HG03342 (cell line): ENCODE measurements at regions not wholly inside any gene's neighbourhood (a gene's known extent, or its start where the extent isn't known, plus 50 kb on each side); places are given as distances from the start of the nearest gene placed in this dataset.

Experiments
- ATAC-seq: cut with Tn5 transposase; IDR thresholded peaks from one replicate; pipeline ENCODE4 v1.9.1; 2021; ENCODE audit warnings: mild to moderate bottlenecking, moderate library complexity; ENCODE audit not compliant: unreplicated experiment

DNA sequence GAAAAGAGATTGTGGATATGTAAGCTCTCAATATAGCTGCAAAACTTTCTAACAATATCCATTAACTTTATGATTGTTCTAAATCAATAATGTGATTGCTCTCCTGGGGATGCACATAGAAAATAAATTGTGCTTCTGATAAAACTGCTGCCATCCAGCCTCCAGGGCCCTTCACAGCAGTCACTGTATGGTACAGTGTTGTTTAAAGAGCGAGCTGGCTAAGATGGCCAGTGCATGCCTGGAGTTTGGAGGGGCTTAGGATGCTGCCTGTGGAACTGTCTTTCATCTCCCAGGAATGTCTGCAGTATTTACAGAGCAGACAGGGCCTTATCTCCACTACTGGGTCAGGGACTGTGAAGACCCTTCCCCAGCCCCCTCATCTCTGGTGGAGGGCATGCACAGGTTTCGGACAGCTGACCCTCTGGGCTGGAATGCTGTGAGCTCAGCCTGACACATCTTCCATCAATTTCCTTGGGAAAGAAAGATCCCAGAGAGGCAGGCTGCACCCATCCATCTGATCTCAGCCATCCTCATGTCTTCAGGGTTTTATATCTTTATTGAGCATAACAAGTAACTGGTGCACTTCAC lies 137.0 kb downstream of the PLPP3 start:
- ATAC-seq, result no peak

DNA sequence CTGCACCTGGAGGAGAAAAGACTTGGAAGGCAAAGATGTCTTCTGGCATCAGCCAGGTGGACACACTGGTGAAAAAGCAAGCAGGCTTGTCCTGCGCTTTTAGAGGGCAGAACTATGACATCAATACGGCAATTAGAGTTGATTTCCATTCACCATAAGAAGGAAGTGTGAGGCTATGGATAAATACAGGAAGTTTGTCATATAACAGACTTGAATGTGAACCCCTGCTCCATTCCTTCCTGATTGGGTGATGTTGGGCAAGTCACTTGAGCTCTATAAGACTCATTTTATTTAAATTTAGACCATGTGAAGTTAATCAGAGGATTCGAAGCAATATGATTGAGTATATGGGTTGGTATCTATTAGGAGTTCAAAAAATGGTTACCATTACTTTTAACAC lies 137.8 kb downstream of the PLPP3 start:
- ATAC-seq, result no peak

DNA sequence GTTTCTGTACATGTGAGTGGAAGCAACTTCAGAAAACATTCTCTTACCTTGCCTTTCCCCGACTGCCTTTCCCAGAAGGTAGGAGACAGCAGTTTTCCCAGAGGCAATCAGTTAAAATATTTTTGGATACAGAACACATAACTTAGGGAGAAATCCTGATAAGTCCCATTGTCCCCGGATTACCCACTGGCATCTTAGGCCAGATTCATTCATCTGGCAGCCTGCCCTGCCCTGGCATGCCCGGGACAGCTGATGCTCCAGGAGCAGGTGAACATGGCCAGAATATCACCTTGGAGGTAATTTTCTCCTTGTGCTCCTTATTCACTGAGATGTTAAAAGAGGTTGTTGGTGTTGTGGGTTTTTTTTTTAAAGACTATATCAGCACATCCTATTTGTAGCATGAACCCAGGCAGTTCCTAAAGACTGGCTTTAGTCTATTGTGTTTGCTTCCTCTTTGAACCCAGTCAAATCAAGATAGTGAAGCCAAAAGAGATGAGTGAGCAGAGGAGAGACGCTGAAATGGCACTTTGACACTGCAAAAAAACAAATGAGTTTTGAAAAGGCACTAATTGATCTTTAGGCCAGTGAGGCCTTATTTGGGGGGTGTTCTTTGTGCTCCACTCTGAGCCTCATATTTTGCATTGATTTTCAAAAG lies 139.6 kb downstream of the PLPP3 start:
- ATAC-seq, result no peak

DNA sequence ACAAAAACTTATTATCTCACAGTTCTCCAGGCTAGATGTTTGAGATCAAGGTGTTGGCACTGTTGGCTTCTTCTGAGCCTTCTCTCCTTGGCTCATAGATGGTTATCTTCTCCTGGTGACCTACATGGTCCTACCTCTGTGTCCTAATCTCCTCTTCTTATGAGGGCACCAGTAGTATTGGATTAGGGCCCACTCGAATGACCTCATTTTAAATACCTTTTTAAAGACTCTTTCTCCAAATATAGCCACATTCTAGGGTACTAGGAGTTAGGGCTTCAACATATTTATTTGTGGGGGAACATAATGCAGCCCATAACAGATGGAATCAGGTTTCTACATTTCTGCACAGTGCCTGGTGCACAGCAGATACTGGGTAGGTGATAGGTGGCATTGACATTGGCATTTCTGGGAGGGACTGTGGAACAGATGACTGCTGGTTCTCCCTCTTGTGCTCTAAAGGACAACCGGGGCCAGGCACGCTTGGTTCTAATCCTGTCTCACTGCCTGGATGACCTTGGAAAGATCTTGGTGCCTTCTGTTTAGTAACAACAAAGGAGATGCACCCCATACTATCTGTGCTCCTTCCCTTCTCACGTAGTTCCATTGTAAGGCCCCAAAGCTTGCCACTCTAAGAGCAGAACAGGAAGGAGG lies 140.3 kb downstream of the PLPP3 start:
- no peak for ATAC-seq

DNA sequence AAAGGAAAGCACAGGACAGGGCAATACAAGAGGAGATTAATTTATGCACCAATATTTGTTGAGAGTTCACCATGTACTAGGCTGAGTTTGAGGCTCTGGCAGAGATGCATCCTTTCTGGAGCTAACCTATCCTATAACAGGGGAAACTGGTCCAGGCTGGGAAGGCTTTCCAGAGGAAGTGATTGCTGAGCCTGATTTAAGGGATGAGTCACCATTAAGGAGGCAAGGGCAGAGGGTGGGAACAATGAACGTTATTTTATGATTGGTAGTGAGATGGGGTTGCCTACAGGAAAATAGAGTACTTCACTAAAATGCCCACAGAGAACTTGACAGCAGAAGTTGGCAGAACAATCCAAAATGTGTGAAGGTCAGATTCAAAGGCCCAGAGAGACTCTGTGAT lies 141.4 kb downstream of the PLPP3 start:
- no peak for ATAC-seq

DNA sequence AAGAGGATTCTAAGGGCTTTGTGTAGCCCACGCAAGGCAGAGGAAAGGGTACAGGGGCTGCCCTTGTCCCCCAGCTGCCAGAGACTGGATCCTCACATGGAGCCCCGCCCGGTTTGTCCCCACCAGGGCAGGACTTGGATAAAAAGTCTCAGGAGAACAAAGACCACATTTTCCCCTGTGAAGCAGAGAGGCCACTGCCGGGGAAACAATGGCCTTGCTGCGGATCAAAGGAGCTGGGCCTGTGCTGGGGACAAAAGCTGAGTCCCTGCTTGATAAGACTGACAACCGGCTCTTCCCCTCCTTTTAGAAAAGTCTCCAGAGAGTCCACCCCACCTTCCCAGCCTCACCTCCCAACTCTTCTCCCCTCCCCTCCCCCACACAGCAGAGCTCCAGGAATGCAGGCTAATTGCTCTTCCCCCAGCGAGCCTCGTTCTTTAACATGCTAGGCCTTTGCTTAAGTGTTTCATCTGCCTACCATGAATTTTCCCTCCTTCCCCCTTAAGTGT lies 142.4 kb downstream of the PLPP3 start:
- ATAC-seq, result no peak

DNA sequence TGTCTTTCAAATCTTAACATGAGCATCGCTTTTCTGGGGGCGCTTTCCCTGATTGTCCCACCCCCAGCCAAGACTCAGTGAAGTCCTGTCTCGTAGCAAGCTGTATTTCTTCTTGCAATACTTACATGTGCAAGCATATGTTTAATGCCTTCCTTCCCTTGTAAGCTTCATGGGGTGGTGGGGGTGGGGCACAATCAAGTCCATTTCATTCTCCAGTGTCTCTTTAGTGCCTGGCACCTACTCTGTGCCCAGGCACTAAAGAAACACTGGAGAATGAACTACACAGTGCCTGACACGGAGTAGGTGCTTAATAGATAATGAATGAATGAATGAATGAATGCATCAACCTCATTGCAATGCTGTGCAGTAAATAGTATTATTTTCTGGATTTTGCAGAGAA lies 143.1 kb downstream of the PLPP3 start:
- no peak for ATAC-seq

DNA sequence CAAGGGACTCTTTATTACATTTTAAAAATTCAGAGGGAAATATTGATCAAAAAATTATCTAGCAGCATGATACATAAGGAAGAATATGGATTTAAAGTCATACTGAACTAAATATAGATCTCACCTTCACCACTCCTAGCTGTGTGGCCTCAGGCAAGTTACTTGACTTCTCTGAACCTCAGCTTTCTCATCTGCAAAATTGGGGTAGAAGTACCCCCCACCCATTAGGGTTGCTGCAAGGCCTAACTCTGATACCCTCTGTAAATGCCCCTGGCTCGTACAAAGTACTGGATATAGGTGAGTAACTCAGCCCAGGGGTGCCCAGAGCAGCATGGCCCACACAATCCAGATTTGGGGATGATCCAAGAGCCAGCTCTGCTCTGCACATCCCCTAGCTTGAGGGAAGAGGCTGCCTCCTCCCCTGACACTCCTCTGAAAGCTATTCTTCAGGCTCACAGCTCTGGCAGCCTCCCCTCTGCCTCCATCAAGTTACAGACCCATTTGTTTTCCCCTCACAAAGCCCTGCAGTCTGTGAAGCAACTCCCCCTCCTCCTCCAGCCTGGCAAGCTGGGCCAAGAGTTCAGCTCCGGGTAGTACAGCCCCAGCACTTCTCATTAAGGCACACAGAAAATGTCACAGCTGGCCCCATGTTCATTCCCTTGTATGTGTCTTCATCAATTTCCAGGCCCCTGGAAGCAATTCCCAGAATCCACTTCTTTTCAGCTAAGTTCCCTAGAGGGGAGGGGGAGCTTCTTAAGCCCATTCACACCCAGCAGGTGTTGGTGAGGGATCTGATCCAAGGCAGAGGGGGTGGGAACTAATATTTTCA lies 143.7 kb downstream of the PLPP3 start:
- ATAC-seq, result no peak

DNA sequence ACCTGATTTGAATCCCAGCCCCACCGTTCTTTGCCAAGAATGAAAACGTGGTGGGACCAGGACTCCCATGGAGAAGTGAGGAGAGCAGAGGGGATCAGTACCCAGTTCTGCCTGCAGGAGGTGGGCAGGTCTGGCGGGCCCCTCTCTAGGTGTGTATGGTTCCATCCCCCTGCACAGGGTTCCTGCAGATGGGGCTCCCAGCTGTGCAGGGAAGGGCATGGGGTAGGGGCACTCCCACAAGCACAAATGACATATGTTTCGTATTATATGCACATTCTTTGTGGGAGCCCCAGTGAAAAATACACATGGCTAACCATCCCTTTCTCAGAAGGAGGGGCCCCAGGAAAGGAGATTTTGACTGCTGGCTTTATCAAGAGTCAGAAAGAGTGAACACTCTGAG lies 144.6 kb downstream of the PLPP3 start:
- no peak for ATAC-seq

DNA sequence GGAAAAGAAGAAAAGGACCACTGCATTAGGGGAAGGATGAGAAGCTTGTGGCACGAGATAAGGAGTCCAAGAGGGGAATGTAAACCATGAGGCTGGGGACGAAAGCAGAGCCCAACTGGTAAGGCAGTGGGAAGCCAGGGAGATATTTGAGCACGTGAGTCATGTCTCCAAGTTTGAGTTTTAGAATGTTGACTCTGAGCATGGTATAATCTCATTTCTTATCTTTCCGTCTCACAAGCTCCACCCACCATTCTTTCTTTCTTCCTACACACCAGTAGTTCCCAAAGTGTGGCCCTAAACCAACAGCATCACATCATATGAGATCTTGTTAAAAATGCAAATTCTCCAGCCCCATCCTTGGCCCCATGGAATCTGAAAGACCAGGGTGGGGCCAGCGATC lies 145.3 kb downstream of the PLPP3 start:
- no peak for ATAC-seq

DNA sequence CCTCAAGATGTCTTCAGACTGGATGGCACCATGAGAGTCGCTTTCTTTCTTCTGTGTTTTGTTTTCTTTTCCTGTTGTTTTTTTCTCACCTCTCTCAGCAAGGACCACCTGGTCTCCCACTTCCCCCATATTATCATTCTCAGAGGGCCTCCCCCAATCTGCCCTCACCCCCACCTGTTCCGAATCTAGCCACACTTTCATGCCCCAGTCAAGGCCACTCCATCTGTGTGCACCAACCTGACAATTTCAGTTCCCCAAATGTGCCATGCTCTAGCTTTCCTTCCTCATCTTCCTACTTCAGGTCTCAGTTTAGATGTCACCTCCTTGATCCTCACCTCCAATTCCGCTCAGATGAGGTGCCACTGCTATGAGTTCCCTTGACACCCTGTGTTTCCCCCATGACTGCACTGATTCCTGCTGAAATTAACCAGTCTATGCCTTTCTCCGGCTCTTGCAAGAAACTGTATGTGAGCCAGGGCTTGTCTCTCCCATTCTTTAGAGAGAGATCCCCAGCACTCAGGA lies 146.2 kb downstream of the PLPP3 start:
- no peak for ATAC-seq

DNA sequence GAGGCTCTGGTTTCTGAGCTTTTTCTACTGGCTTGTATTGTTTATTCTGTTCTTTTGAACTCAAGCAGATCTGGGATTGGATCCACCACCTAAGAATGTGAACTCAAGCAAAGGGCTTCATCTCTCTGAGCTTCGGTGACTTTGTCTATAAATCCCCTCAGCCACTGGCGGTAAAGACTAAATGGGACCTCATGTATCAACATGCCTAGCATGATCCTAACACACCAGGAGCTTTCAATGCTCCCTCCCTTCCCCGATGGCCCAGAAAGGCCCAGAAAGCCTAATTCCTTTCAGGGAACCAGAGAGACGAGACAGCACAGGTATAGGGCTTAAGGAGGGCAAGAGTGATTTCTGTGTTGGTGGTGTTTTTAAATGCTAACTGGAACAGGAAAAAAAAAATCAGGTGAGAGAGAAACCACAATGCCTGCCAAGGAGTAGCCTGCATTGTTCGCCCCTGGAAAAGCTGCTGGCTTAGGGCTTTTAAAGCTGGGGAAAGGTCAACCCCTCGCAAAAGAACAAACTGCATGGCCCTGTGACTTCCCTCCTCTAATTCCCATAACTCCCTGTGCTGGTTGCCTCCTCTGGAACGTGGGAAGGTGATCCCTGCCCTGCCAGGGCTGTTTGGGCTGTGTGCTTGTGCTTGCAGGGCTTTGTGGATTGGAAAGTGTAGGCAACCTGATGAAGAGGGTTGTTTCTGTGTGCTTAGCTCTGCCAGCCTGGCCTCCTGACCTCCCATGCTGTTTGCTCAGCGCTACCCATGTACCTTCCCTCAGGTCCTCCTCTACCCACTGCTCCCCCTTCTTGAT lies 147.0 kb downstream of the PLPP3 start:
- no peak for ATAC-seq

DNA sequence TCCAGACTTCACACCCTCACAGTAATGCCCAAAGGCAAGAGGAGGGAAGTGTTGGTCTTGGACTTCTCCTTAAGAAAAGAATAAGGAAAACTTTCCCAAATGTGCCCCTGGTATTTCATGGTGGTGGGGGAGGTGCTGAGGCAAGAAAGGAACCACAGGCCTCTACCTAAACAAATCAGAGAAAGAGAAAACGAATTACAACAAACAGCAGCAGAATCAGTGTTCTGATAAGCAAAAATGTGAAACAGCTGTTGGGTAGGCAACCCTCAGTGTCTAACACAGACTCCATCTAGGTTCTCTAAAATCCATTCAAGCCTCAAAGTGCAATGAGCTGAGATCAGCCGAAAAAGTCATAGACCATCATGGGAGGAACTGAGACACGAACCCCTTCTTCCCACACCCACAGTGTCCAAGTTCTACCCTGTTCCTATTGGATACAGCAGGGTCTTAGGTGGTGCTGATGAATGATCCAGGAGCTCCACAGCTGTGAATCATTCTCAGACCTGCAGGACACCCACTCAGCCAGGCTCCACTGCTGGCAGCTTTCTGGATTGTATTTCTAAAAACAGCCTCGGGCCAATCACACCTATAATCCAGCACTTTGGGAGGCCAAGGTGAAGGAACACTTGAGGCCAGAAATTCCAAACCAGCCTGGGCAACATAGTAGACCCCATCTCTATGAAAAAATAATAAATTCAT lies 149.1 kb downstream of the PLPP3 start:
- ATAC-seq, result no peak

DNA sequence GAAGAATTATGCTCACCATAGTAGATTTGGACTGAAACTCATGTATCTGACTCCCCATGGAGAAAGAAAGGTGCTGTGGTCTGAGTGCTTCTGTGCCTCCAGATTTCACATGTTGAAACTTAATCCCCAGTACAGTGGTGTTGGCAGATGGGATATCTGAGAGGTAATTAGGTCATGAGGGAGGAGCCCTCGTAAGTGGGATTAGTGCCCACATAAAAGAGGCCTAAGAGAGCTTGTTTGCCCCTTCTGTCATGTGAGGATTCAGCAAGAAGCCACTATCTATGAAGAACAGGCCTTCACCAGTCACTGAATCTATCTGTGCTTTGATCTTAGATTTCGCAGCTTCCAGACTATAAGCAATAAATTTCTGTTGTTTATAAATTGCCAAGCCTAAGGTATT lies 150.1 kb downstream of the PLPP3 start:
- ATAC-seq, result no peak

DNA sequence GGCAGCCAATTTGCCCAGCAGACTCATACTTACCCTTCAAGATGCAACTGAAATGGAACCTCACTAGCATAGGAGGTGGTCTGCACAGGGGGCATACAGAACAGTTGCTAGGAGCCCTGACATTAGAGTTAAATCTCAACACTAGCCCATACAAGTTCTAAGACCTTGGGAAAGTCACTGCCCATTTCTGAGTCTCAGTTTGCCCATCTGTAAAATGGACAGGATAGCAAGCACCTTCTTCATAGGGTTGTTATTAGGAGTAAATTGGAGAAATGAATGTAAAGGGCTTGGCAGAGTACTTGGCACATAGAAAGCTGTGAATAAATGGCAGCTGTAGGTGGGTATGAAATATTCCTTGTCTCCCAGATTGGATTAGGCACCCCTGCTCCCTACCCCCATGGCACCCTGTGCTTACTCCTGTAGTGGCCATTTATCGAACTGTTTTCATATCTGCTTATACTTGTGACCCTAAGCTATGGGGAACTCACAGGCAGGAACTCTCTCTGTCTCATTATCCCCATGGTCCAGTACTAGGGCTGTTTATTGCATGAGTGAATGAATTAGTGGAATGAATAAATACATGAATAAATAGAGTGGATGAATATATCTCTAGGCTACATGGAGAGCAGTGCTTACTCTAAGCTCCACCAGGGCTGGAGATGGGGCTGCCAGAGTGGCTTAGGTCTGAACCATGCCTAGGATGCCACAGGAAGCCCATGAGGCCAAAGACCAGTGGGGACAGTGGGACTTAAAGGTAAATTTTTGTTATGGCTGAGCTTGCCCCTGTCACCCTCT lies 152.6 kb downstream of the PLPP3 start:
- ATAC-seq, result no peak

DNA sequence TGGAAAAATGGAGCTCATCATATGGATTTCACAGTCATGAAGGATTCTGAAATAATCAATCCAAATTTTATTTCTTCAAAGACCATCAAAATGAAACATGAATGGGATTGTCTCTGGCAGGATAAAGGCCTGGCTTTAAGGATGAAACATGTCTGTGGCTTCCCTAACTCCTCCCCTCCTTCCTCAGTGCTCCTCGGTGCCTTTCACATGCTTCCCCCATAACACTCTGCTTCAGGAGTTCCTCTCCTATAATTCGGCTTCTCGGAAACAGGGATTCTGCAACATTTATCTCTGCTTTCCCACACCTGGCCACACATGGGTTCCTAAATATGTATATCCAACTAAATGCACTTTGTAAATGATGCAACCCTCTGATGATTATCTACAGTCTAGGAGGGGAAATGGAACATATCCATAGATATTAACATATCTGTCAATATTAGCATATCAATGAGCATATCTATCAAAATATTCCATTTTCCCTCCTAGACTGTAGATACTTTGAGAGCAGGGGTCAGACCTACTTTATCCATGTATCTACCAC lies 153.8 kb downstream of the PLPP3 start:
- ATAC-seq, result no peak

DNA sequence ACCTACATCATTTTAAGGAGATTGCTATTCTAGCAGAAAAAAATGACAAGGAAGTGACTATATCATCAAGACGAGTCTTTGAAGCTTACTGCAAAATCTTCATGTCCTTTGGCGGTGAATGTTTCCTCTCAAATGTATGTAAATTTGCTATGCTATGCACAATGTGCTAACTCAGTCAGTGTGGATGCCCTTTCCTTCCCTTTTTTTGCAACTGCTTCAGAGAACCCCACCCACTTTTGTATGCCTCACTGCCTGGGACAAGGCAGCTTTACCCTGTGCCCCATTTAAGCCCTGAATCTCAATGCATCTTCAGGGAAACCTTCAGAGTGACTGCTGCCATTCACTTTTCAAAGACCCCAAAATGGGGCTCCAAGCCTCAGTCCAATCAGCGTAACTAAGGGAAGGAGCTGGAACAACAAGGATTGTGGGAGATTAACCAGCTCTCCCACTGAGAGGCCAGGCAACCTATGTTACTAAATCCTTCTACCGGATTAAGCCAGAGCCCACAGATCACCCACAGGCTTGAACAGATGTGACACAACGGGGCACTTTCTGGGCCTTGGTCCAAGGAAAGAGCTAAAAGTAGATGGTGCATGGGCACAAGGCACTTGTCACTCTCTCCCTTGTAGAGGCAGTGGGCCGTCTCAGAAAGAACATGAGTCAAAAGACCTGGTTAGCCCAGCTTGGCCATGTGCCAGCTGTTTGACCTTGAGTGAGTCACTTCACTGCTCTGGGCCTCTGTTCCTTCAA lies 154.4 kb downstream of the PLPP3 start:
- ATAC-seq, result no peak

DNA sequence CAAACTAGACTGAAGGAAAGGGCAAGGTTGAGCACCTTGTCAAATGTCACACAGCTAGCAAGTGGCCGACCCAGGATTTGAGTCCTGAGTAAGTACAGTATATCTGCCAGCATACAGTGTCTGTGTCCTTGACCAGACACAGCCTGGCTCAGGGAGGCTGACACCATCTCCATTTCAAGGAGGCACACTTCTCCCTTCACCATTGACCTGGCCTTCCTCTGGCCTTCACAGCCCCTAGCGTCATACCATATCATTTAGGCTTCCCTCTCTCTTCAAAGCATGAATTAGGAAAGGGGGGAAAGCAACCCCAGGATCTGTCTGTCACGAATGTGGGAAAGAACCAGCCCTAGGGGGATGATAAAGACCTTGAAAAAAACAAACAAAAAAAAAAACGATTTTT lies 155.6 kb downstream of the PLPP3 start:
- ATAC-seq, result no peak
